Non-pigmented ciliary epithelial cell (primary cell): ENCODE measurements at regions not wholly inside any gene's neighbourhood (a gene's known extent, or its start where the extent isn't known, plus 50 kb on each side); places are given as distances from the start of the nearest gene placed in this dataset.

ENCODE experiments used
- DNase-seq: peaks from one replicate; pipeline ENCODE4 v3.0.0-alpha.2; 2010; ENCODE audit warnings: low read depth

DNA sequence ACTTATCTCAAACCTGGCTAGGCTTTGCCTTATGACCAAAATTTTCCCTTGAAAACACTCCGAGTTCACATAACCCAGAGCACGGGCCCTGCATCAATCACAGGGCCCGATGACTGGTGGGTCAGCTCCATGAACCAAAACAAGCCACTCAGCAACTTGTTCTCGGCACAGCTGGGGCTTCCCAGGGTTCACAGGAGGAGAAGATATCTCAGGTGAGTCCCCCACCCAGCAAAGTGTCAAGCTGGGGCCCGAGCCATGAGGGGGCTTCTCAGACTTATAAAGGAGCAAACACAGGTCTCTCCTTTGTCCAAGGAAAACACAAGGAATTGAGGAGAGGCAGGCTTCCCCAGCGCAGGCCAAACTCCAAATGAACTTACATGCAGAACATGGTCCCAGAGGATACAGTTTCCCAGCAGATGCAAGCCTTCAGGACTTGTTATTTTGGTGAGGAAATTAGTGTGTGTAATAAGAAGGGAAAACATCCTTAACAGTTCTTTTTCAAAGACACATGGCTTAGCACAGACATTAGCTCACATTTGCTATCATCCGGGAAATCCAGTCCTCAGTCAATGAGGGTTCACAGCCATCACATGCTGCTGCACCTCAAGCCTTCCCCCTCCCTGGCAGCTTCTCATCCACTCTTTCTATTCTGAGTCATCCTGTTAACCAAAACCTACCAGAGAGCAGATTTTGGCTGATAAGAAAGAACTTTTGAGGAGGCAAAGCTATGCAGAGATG is 98.1 kb upstream of the NFIA start:
- DNase-seq = no peak

DNA sequence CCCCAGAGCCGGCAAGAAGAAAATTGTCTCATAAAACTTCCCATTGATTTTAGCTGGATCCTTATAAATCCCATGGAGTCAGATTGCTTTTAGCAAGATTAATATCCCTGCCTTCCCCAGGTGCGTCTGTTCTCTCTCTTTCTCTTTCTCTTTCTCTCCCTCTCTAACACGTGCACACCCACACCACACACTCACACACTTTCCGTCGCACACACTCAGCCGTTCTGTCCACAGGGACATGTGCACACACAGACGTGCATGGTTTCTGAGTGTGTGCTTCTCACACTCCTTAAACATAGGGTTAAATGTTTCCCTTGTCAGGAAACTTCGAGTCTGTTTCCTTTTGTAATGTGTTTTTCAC is 98.7 kb upstream of the NFIA start:
- DNase-seq = no peak

DNA sequence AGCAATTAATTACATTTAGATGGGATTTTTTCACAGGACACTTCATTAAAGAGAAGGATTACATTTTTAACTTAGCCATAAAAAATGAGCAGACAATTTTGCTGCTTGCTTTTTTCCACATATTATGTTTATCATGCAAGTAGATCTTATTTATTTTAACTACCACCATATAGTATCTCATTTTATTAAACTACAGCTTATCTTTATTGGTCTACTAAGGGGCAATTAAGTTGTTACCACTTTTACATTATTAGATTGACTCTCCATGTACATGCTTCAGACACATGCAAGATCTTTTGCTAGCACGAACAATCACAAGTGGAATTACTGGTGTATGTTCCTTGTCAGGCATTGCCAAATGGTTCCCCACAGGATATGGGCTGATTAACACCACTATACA is 99.8 kb upstream of the NFIA start:
- no peak for DNase-seq

DNA sequence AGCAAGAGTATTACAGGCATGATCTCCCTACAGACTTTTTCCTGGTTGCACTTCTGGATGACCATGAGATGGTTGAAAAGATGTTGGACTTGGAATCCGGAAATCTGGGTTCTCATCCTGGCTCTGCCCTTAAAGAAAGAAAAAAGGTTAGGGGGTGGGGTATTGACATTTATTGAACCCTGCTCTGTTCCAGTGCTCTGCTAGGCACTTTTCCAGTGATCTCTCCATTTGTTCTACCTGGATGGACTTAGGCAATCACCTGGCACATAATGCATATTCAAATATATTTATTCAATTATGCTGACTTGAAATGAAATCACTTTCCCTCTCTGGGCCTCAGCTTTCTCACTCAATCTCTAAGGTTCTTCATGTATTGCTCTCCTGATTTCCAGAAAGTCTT is 101.0 kb upstream of the NFIA start:
- DNase-seq = no peak

DNA sequence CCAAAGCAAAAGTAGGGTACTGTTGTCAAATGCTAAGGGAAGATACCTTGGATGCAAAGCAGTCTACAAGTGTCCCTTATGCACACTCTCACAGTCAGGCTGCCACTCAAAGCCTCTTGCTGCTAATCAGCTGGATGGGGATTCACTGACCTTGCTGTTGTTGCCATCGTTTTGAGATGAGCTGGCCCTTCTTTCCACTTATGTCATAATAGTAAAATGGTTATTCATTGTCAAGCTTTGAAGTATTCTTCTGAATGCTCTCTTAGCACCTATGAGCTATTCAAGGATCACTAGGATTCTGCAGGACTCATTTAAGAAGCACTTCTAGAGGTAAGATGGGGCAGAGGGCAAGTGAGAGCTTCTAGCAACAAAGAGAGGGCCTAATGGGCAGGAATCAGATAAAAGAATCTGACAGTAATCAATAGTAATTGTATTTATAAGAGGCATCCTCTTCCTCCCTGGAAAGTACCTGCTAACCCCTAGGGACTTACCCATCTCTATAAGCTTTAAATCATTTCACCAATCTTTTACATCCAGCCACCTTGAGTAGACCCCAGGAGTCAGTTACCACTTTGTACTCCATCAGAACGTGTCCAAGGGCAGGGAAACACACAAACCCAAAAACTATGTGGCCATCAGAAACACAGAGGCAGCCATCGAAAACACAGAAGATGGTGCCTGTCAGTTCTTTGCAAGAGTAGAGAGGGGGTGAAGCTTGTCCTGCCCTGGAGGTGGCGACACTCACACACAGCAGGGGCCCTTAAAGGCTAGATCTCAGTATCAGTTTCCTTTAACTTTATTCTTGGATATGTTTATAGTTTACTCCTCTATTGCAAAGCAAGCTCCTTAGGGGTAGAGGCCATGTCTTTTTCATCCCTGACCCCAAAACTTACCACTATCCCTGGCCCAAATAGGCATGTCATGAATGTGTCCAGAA is 103.7 kb upstream of the NFIA start:
- DNase-seq = no peak

DNA sequence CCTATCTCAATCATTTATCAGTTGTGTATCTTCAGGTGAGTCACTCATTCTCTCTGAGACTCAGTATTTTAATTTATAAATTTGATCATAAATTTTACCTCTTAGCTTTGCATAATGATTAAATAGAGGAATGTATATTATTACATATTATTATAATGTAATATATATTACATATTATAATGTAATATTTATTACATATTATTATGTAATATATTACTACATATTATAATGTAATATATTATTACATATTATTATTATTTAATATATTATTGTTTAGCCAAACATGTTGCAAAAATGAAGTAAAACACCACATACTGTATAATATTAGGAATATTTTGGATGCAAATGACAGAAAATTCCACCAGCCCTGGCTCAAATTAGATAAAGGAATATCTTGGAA is 104.7 kb upstream of the NFIA start:
- DNase-seq = no peak

DNA sequence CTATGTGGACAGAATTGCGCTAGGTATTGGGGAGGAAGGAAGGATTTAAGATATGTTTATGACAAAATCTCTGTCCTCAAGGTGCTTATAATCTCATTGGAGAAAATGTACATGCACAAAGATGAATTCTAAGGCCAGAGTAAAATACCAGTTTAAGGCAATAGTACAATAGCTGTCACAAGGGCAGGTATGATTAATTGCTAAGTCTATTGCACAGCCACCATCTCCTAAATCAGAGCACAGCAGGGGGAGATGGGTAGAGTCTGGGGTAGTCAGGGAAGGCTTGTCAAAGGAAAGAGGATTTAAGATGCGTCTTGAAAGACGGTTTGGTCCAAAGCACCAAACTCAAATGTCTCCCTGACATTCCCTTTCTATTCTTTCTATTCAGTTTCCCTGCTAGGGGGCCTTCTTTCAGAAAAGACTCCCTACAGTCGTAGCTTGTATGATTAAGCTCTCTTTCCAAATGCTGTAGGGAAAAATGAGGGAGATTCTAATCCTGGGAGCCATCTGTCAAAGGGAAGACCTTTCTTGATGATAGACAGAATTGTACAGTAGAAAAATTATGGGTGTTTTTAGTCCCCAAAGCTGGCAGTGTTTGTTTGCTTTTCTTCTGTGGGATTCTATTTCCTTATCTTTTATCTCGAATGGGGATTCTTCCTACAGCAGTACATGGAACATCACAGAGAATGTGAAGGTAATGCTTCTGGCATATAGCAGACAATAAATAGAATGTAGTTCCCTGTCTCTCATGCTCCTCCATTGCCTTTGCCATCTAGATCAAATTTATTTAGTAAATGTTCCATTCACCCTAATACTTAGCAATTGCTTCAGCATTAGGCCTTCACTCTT is 107.6 kb upstream of the NFIA start:
- no peak for DNase-seq

DNA sequence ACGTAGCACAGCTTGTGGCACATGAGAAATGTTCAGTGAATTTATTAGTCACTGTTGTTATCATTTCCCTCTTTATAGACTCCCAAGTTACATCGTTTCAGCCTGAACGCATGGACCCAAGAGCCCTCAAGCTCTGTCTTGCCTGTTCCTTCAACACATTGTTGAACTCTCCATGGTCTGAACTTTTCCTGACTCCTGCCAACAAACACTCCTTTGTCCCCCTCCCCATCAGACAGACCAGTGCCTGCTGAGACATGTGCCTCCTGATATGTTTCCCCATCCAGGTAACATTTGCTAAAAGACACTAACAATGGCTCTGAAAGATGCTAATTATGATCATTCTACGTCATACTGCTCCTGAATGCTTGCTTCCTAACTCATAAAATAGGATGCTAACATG is 108.7 kb upstream of the NFIA start:
- no peak for DNase-seq

DNA sequence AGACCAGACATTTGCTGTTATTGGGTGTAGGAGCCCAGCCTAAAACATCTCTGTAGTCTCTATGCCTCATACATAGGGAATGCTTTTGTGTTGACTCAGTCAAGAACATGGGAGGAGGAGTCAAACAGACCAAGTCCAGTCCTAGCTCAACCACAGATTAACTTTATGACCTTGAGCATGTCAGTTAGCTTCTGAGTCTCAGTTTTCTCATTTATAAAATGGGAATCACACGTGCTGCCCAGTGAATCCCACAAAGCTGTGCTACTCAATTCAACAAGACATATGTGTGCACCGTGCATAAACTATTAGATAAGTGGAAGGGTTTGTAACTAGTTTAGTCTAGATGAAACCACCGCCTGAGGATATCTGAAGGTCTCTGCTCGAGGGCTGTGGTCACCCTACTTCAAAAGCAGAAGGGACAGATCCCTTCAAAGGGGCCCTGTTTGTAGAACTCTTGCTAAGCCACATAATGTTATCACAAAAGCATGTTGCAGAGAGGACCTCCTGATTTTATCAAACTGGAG is 109.5 kb upstream of the NFIA start:
- DNase-seq = peak; percentile 87

DNA sequence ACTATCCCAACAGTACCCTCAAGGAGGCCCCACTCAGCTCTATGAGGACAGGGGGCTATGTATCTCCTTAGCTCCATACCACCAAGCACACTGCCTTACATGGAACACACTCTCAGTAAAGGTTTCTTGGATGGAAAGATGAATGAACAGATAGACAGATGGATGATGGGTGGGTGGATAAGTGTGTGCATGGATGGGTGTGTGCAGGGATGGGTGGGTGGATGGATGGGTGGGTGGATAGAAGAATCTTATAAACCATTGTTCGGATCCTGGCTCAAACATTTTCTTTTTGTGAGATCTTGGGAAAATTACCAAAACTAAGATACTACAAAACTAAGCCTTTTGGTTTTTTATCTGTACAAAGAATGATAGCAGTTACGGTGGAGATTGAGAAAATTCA is 111.0 kb upstream of the NFIA start:
- no peak for DNase-seq

DNA sequence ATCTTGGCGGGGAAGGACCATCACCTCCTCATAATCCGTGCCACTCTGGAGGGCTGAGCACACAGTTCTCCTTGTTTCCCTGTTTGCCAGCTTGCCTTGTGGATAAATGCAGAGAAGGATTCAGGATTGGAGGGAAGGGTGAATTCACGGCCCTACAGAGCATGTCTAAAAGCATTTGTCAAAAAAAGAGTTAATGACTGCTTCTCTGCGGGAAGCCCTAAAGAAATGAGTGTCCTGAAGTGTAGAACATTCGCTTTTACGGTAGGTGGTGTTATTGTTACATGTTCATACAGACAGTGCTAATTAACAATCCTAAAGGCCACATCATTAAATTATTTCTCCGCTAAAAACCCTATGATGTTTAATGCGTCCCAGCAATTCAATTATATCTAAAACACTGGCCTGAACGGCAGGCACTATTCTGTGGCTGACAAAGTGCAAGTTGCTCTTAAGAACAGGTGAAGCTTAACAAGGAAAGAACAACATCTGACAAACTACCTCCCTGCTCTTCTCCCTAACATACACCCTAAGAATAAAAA is 112.3 kb upstream of the NFIA start:
- DNase-seq = no peak

DNA sequence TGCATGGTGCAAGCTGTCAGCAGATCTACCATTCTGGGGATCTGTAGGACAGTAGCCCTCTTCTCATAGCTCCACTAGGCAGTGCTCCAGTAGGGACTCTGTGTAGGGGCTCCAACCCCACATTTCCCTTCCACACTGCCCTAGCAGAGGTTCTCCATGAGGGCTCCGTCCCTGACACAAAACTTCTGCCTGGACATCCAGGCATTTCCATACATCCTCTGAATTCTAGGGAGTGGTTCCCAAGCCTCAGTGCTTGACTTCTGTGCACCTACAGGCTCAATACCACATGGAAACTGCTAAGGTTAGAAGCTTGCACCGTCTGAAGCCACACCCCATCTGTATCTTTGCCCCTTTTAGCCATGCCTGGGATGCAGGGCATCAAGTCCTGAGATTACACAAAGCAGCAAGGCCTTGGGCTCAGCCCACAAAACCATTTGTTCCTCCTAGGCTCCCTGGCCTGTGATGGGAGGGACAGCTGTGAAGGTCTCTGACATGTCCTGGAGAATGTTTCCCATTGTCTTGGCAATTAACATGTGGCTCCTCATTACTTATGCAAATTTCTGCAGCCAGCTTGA is 117.0 kb upstream of the NFIA start:
- DNase-seq = no peak

DNA sequence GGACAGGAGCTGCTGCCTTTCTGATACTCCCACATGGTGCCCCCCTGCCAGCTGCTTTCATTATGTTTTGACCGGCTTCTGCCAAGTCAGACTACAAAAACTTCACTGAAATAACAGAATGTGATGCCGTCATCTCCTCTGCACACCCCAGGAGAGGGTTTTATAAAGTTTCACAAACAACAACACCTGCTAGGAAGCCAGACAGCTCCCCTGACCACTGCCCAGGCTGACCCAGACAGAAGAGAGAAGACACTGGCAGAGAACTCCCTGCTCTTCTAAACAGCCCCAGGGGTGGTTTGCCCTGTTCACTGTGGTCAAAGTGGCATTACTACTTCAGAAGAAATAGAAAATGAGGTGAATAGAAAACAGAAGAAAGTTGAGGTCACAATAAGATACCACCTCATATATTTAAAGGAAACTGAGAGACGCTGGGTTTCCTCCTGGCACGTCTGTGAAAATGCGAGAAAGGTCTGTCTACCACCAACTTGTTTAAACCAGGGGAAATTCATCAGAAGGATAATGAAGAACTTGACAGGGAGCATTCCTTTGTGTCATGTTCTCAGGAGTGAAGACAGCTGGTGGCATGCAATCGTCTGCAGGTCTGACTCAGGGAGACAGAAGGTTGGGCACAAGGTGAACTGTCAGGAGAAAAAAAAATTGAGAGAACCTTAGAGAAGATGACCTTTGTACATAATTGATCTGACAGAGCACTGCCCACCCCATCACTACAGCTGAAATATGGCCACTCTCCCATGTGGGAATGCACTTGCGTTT is 119.0 kb upstream of the NFIA start:
- DNase-seq = no peak

DNA sequence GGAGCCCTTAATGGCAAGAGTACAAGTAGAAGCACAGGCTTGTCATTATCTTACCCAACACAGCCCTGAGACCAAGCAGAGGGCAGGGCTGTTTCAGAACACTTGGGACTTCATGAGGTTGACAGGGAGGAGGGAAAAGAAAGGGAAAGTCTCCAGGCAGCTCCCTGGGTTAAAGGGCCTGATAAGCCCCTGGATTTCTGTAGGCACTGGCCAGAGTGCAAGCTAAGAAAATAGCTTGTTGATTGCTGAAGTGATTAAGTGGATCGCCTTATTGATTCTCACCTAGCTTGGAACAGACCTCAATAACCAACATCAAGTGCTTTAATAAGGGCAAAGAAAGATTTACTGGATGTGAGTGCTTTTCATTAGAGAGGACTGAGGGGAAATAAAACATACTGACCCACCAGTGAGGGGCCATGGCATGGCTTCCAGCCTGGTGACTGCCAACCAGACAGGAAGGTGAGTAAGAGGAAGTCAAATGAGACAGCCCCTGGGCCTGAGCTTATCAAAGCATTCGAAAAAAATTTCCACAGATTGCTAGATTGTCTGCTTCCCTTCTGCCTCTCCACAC is 121.4 kb upstream of the NFIA start:
- DNase-seq = no peak

DNA sequence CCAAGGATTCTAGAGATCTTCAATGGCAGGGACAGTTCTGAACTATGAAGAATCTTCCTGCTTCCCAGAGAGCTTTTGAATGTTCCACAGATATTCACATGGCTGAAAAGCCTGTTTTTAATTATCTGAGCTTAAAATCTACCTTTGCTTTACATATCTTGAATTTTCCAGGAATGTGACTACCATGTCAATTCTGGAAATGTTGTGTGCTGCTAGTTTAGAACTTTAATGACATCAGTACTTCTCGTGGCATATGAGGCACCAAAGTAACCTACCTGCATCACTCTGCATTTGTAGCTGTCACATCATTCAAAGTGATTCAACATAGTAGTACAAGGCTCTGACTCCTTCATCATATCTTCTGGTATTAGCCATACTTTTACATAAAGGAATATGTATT is 122.7 kb upstream of the NFIA start:
- no peak for DNase-seq

DNA sequence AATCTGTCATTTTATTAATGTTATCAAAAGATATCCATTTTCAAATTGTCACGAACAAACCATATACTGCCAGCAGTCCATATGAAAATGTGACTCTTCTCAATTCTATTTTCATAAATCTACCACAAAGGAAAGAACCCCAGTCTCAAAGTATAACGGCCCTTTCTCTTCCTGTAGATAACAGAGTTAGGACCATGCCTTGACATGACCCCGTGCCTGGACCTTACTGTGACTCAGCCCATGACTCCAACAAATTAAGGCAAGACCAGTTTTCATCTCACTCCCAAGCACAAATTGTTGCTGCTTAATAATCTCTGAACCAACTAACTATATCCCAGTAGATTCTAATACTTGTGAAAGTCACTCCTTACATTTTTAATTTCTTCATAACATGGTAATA is 124.4 kb upstream of the NFIA start:
- DNase-seq = no peak

DNA sequence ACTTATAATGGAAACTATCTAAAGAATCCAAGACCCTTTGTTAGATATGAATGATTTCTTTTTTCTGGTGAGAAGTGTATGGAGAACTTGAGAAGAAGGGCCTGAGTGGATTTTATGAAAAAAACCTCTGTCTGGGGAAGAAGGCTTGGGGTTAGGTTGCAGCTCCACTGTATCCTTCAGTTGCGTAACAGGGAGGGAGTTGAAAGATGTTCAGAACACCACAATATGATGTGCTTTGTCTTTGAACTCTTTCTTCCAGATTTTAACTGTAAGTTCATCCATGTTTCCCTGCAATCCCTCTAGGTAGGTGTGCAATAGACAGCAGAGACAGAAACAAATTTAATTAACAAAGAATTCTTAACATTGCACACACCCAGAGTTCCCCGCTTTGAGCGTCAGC is 125.8 kb upstream of the NFIA start:
- no peak for DNase-seq

DNA sequence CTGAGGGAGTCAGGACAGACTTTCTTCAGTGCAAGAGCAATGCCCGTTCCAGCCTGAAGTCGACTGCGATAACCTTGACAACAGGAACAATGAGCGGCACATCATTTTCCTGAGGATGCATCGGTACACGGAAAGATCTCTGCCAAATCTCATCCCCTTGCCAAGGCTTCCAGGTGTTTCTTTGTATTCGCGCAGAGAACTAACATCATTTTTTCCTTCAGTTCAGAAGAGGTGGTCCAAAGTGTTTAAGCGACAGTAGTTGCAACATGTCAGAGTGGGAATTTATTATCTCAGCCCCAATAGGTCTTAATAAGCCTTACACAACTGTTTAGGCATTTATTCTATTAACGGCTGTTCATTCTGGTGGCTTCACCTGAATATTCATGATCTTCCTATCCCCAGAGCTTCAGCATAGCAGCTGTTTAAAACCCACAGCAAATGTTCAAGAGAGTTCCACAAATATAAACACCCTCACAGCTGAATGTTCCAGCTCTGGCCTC is 129.7 kb upstream of the NFIA start:
- no peak for DNase-seq

DNA sequence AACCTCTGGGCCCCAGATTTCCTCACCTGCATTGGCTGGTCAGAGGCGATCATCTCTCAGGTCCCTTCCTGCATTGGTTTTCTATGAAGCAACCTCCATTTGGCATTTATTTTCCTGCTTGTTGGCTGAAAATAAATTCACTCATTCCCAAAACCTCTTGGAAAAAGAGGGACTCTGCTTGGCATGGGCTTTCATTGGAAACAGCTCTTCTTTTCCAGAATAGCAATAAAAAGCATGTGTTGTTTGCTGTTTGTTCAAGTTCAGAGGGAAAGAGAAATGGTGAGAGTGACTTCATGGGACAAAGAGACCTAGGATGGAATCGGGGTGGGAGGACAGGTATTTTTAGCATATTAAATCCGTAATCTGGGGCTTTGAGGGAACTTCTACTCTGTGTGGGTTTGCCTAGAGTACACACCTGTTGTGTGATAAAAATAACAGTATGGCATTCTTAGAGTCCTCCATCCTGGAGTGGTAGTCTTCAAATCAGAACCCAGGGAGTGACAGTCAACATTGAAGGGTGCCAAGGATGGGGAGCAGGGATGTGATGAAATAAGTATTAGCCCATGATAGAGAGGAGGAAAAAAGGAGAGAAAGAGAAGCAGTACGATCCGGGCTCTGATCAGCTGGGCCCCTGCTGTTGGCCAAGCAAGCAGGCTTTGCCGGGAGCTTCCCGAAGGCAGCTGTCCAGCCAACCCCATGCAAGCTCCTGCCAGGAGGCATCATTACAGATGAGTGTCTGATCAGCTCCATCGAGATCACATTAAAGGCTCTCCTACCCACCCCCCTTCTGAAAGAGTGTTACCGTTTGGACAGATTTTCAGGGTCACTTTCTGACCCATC is 131.9 kb upstream of the NFIA start:
- no peak for DNase-seq

DNA sequence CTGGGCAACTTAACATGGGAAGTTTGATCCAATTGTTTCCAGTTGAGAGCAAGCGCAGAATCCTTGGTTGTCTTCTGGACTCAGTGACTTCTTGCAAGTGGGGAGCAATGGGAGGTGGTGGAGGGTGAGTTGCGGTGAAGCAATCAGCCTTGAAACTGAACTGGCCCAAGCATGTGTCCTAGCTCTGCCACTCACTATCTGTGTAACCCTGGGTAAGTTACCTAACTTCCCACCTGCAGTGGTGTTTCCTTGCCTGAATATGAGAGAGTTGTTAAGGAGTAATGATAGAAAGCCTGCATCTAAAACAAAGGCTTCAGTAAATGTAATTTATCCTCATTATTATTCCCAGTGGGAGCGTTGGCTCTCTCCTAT is 132.5 kb upstream of the NFIA start:
- DNase-seq = no peak
